Hepatocyte (in vitro differentiated cells): ENCODE measurements at regions not wholly inside any gene's neighbourhood (a gene's known extent, or its start where the extent isn't known, plus 50 kb on each side); places are given as distances from the start of the nearest gene placed in this dataset.

Experiments used
- CTCF ChIP-seq: fragments of 200-600 bp; sonication (generic); IDR thresholded peaks from 2 replicates; pipeline ENCODE4 v1.5.1; 2016; ENCODE audit warnings: antibody characterized with exemption, mild to moderate bottlenecking; ENCODE audit not compliant: poor library complexity
- EZH2phosphoT487 ChIP-seq: fragments of 200-600 bp; sonication (generic); IDR thresholded peaks from one replicate; pipeline ENCODE4 v1.6.1; 2018; ENCODE audit warnings: antibody characterized with exemption, mild to moderate bottlenecking, low read depth, moderate library complexity; ENCODE audit not compliant: unreplicated experiment, severe bottlenecking

DNA sequence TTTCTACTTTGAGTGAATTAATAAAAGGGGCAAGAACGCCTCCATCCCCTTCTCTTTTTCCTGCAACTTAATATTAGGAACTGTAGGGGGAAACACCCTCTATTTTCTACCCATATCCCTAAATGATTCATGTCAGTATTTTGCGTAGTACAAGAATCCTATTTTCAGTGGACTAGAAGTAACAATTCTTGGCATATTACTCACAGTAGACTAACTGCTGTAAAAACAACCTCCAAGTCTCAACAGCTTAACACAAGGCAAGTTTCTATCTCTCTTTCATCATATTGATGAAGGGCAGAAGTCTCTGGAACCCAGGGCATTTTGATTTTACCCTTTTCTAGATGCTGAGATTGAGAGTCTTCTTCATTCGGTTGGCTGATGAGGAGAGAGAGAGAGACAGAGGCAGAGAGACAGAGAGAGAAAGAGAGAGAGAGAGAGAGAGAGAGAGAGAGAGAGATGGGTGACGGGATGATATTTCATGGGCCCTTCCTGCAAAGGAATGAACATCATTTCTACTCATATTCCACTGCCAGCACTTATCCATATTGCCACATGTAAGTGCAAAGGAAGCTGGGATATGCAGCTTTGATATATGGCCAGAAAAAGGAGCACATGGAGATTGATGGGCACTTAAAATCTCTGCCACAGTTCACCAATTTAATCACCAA is 481.6 kb downstream of the LPIN1 start:
- TF ChIP-seq CTCF (no peak), EZH2phosphoT487 (no peak)
